NCI-H748 (cell line): ENCODE measurements at regions not wholly inside any gene's neighbourhood (a gene's known extent, or its start where the extent isn't known, plus 50 kb on each side); places are given as distances from the start of the nearest gene placed in this dataset.
"Not testable (repeated sequence)": the region's sequence is repeated elsewhere in the genome, so short reads cannot be mapped to it uniquely, and the experiment has no call there.

ENCODE experiments used
- DNase-seq: peaks from one replicate; lab custom pipeline; 2025; ENCODE audit not compliant: unreplicated experiment; lab: John Stamatoyannopoulos, UW

DNA sequence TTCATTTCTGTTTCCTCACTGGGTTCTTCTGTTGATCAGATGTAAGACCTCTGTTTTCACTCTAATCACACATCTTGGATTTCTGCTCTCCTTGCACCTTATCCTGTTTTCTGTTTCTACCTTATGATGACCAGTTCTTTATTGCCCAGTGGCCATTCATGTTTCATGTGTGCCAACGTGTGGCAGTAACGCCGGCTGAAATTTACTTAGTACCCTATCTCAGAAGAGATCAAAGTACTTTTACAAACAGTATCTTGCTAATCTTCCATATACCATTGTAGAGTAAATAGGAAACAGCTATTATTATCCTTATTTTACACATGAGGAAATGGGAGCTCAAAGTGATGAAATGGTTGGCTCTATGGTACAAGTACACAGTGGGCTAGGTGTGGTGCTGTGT, 74.0 kb downstream of the GATA3 start:
- DNase-seq, result no peak

DNA sequence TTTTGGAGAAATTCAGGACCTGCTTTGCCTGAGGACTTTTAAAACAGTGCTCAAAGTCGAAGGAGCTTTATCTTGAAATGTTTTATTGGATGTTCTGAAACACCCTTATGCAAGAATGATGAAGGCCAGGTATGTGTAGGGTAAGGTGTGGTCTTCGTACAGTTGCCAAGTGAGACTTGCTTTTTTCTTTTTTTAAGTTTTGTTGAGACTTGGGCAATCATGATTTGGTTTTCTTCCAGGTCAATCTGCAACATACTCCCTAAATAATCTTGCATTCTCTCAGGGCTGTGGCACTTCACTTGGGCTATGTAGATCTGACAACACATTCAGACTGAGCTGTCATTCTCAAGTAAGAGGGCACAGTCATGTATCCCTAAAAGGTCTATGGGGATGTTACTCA, 75.0 kb downstream of the GATA3 start:
- DNase-seq, result no peak

DNA sequence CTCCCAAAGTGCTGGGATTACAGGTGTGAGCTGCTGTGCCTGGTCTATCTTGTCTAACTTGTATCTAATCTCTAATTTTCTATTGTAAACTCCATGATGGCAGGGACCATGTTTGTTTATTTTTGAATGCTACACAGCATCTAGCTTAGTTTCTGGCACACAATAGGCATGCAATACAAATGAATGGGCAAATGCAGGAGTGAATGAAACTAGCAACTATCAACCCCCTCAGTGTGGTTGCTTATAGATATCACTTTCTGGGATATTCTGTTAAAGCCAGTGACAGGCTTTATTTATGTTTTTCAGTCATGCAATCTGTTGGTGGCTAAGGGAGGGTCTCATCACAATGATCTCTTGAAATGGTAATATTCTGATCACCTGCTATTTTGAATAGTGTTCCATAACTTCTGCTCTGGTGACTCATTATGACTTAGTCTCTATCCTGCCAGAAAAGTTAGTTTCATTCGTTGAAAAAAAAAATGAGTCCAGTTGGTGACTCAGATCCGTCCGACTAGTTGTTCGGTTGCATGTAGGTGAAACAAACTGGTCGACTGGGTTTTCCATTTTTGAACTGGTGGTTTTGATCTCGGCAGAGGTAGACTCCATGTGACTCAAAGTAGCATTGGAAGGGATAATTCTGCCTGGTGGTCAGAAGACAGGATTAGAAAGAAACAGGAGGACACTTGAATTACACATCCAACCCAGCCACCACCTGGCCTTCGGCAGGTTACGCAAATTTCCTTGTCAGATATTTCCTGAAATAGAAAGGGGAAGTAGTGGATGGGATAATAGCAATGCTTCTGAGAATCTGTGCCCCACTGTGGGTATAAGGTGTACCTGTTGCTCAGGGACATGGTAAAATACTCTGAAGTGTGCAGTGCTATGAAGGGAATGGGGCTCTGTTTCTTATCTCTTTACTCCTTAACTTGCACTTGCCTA, 76.8 kb downstream of the GATA3 start:
- DNase-seq, result no peak

DNA sequence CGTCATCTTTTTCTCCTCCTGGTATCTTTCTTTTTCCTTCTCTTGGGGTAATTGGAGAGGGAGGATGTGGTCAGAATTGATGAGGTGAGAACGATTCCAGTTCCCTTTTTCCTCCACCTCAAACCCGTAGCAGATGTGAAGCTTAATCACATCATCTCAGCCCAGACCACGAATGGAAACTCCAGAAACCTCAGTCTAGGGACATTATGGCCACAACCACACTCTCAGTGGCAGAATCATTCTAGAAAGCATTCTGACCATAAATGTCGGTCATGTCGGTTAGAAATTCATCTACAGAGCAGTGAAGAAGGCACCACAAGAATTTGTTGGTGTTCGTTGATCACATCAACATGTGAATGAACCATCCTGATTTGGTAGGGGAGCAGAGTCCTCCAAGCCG, 78.7 kb downstream of the GATA3 start:
- no peak for DNase-seq

DNA sequence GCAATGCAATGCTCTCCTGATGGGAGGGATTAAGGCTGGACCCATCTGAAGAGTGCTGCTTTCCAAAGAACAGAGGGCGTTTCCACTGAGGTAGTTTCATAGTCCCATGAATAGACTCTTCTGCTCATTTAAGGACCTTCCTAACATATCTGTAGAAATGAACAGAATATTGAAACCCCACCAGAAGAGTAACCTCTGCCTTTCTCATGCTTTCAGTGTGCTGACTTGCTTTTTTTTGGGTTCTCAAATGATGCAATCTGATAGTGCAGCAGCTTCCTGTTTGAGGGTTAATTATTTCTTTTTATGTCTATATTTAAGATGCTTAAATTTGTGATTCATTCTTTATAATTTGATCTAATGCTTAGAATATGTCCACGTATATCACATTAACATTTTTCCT, 82.2 kb downstream of the GATA3 start:
- DNase-seq, result no peak

DNA sequence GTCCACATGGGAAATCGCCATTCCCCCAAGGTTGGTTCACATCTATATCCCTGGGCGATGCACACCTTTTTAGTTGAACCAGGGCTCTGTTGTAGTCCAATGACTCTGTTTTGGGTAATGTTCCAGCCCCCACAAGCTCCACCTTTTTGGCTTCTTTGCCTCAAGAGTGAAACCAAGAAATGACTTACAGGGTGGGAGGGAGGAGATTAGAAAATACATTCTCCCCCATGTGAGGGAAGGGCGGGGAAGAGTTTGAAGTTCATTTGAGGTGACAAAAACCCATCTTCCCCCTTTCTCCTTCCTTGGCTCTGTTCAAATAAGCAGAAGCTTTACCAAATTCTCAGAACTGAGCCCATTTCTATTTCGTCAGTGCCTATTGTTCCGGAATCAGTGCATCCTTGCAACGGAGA, 82.8 kb downstream of the GATA3 start:
- DNase-seq, result no peak

DNA sequence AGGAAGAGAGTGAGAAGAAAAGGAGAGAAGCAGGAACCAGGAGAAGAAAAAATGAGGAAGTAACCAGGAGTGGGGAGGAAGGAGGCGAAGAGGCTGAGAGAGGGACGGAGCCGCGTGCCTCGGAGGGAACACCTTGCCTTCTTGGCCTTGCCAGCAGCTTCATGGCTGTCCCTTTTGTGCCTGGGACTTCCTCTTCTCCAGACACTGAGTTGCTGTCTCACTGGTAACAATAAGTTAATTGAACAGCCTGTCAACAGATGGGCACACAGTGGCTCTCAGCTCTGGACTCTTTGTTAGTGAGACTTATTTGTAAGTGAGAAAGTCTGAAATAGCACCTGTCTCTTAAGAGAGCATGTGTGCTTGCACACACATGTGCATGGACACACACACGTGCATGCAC, 83.2 kb downstream of the GATA3 start:
- no peak for DNase-seq

DNA sequence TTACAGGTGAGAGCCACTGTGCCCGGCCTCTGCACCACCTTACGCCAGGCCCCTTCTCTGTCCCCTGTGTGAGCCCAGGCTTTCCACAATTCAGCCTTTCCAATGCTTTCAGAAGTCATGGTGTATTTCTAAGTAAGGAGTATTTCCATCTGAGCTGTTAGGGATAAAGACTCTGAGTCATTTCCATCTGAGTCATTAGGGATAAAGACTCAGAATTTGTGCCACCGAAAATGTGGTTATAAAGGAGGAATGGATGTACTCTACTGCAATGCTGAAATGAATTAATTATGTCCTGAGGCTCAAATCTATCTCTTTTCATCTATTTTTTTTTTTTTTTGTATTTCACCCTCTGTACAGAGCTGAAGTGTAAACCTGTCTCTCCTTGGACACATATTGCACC, 84.0 kb downstream of the GATA3 start:
- DNase-seq, result no peak

DNA sequence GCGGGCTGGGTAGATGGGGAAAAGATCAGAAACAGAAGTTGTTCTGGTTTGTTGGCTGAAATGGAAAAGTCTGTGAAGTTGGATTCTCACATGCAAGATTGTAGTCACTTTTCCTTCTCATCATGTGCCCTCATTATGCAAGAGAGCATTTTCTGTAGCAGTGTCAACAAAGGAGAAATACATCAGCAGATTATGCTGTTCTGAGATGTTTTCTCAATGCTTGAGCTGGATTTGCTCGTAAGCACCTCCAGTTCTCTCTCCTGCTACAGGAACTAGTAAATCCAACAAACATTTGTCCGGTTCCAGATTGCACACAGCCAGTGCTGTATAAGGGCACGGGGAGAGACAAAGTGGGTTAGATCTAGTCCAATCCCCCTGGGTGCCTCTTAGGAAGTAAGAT, 90.0 kb downstream of the GATA3 start:
- DNase-seq, result no peak

DNA sequence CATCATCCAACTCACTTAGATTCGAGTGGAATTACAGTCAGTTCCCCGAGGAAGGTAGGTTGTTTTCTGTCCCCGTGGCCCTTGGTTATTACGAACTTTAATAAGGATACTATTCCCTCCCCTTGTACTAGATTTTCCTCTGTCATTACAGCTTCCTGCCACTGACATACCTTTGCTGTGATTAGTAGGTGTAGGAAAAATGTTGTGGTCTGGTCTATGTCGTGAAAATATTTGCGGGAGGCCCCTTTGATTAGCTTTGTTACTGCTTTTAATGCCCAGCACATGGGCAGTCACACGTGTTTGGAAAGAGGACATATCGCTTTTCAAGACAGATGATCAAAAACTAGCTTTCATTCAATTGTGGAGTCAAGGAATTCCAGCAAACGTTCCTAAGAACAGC, 92.2 kb downstream of the GATA3 start:
- DNase-seq, result no peak

DNA sequence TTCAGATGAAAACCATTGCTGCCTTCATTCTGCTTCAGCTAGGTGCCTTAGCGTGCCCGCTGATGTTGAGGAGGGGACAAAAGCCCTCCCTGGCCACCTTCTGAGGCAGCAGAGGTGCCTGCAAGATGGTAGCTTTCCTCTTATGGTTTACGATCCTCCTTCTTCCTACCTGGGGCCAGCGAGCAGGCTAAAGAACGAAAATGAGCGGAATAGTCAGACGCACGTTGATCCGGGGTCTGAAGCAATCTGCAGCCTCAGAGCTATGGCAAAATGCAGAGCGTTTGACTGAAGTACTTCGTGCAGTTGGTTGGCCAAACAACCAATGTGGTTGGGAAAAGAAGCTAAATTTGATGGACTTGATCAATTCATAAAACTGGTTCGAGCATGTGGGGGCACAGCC, 95.5 kb downstream of the GATA3 start:
- no peak for DNase-seq

DNA sequence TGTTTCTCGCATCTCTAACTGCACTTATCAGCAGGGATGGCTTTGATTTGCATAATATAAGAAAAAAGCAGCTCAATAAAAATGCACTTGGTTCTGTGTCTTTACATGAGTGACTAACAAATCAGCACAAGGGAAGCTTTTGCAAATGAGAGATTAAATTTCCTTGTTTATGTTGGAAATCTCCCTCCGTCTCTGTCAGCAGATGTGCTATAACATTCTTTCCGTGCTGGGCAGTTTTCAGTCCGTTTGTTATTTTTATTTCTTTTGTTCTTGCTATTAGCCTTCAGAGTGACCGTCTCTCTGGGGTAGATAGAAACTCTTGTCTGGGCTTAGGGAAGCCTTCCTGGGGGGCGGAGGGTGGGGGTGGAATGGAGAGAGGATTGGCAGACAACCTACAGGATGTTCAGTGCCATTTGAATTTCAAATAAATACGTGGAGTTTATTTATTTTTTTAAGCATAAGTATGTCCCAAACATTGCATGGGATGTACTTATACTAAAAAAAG, 96.0 kb downstream of the GATA3 start:
- no peak for DNase-seq

DNA sequence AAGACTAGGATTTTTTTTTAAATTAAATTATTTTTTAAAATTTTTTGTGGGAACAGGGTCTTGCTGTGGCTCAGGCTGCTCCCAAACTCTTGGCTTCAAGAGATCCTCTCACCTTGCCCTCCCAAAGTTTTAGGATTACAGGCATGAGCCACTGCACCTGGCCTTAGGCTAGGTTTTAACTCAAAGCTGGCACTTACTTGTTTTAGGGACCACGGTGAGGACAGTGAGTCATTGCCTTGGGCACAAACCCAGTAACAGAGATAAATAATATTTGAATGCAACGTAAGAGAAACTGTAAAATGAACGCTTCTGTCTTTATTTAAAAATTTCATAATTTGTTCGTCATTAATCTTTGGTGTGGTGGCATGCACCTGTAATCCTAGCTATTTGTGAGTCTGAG, 96.6 kb downstream of the GATA3 start:
- DNase-seq, result no peak

DNA sequence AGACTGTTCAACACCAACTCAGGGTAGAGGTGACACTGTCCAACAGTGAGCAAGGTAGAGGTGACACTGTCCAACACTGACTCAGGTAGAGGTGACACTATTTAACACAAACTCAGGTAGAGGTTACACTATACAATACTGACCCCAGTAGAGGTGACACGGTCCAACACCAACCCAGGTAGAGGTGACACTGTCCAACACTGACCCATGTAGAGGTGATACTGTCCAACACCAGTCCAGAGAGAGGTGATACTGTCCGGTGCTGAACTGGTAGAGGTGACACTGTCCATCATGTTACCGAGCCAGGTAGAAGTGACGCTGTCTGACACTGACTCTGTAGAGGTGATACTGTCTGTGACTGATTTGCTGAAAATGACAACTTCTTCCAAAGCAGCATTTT, 102.4 kb downstream of the GATA3 start:
- DNase-seq, result no peak

DNA sequence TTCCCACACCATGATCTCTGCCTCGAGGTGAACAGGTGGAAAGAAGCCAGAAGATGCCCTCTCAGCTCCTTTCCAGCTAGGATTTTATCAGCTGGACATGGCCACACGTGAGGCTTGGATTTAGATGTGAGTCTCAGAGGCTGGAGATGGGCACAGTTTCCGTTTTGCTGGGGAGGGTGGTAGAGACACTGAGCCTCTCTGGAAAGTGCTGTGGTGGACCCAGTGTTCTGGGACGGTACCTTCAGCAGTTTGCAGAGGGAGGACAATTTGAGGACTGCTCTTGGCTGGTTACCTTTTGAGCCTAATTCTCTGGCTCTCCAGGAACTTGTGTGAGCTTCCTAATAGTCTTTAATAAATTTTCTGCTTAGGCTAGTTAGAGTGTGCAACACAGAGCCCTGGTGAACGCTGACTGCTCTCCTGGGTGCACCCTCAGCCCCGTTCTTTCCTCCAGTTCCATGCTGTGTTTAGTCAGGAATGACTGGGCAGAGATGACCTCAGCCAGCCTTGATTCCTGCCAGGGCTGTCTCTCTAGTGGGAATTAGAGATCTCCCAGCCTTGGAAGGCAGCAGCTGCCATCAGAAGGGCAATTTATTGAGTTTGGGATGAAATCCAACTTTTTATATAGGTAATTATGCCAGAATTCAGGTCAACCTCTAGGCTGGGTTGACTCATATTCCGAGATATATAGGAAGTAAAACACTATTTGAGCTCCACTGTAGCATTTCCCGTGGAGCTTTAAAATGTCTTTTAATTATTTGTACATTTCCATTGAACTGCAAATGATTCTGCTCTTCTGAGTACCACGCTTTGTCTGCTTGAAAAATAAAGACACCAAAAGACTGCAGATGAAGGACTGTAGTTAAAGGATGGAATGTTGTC, 103.9 kb downstream of the GATA3 start:
- DNase-seq, result no peak

DNA sequence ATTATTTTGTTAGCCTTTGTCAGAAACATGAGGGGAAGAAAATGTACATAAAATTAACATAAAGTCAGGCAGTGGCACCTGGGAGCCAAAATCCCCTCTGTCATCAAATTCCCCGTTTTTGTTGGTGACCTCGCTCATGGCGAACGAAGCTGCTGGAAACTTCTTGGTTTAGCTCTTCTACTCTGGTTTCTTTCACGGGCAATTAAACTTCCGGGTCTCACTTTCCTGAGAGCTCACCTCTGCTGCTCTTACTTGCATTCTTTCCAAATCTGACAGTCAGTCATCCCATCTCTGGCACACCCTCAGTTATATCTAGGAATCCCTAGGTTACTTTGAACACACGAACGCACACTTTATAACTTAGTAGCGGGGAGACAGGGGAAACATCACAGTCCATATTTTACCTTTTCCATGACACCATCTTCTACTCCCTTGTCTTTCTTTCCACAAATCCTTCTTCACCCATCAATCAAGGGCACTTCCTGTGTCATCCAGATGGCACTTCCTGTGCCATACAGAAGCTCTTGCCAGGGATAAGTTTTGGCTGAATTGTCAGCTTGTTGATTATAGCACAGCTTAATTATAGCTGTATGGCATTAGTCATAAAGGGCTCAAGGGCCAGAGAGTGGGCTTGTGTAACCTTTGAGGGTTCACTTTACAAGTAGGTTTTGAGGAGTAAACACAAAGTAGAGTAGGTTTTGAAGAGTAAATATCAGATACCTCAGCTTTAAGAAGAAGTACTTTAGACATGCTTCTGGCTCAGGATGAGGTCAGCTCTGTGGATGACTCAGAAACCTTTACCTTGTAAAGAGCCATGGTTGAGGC, 105.1 kb downstream of the GATA3 start:
- DNase-seq, result no peak

DNA sequence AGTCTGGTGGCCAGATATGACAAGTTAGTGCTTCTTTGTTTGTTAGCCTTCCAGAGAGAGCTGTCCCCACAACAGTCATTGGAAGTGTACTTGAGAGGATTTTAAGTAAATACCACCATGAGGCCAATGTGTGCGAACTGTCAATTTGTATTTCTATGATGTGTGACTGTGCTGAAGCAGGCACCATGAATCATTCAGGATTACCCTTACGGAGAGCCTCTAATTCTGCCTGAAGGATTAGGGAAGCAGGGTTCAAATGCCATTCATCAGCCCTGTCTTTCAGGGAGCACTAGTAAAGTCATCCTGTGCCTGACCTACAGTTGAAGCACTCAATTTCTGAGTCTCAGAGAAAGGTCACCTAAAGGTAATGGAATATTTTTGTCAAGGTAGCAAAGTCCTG, 109.3 kb downstream of the GATA3 start:
- no peak for DNase-seq

DNA sequence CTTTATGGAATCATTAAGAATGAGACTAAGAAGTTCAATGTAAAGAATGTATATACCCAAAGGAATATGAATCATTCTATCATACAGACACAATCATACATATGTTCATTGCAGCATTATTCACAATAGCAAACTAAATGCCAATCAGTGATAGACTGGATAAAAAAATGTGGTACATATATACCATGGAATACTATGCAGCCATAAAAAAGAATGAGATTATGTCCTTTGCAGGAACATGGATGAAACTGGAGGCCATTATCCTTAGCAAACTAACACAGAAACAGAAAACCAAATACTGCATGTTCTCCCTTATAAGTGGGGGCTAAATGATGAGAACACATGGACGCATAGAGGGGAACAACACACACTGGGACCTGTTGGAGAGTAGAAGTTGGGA, 110.2 kb downstream of the GATA3 start:
- not testable (repeated sequence) for DNase-seq

DNA sequence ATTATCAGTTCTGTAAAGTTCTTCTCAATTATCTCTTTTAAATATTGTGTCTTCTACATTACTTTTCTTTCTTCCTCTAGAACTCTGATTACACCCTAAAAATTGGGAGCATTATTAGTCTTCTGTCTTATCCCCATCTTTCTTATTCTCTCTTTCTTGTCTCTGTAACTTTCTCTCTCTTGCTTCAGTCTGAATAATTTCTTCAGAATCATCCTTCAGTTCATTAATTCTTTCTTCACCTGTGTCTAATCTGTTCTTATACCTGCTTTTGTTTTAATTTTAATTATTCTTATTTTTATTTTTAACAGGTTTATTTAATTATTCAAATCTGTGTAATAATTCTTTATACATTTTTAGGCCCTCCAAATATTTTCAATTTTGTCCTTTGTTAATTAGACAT, 114.3 kb downstream of the GATA3 start:
- DNase-seq, result no peak

DNA sequence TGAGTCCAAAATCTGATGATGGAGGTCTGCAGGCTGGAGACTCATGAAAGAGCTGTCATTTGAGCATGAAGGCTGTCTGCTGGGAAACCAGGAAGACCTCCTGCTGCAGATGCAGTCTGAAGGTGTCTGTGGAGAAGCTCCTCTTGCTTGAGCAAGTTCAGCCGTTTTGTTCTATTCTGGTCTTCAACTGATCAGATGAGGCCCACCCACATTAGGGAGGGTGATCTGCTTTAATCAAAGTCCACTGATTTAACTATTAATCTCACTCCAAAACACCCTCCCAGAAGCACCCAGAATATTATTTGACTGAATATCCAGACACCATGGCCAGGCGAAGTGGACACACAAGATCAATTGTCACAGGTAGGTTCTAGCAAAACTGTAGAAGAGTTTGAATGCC, 116.5 kb downstream of the GATA3 start:
- DNase-seq, result no peak

DNA sequence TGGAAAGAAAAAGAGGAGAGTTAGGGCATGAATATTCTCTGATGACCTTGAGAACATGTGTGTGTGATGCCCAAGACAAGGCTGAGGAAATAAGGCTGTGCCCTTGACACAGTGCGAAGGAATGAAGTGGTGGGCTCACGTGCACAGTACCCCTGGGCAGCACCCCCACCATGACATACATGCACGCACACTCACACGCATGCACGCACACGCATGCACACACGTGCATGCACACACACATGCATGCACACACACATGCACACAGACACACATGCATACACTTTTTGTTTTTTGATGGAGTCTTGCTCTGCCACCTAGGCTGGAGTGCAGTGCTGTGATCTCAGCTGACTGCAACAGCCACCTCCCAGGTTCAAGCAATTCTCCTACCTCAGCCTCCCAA, 118.1 kb downstream of the GATA3 start:
- no peak for DNase-seq
